ENCODE measurements at regions not wholly inside any gene's neighbourhood (a gene's known extent, or its start where the extent isn't known, plus 50 kb on each side); places are given as distances from the start of the nearest gene placed in this dataset.
A peak's percentile ranks its signal among the peaks of the same experiment; 100 is the strongest.
"Not testable (repeated sequence)": the region's sequence is repeated elsewhere in the genome, so short reads cannot be mapped to it uniquely, and the experiment has no call there.

GRCh38 chr14:44873536-44873935, 88.2 kb downstream of the KLHL28 start:
- DNase-seq (ENCODE audit: low read depth) = no peak

- no peak for DNase-seq (ENCODE audit: low read depth)
These were observed 95.0 kb downstream of the KLHL28 start for GRCh38 chr14:44866770-44867169.

GRCh38 chr14:44866322-44866721, 95.4 kb downstream of the KLHL28 start:
- no peak for DNase-seq (ENCODE audit: low read depth)

GRCh38 chr14:44863271-44863670, 98.5 kb downstream of the KLHL28 start:
- DNase-seq (ENCODE audit: low read depth) = no peak

- no peak for DNase-seq (ENCODE audit: low read depth)
These were observed 107.6 kb downstream of the KLHL28 start for GRCh38 chr14:44854114-44854513.

GRCh38 chr14:44847526-44848309, 114.0 kb downstream of the KLHL28 start:
- no peak for DNase-seq (ENCODE audit: low read depth)

- DNase-seq (ENCODE audit: low read depth) = peak; percentile 35
These were observed 115.4 kb downstream of the KLHL28 start for GRCh38 chr14:44846232-44846824.

GRCh38 chr14:44835928-44836327, 125.8 kb downstream of the KLHL28 start:
- not testable (repeated sequence) for DNase-seq (ENCODE audit: low read depth)

GRCh38 chr14:44833376-44834060, 128.2 kb downstream of the KLHL28 start:
- peak; percentile 11 for DNase-seq (ENCODE audit: low read depth)

GRCh38 chr14:44830371-44830770, 131.4 kb downstream of the KLHL28 start:
- no peak for DNase-seq (ENCODE audit: low read depth)

GRCh38 chr14:44829021-44829420, 132.7 kb downstream of the KLHL28 start:
- no peak for DNase-seq (ENCODE audit: low read depth)

GRCh38 chr14:44828023-44828422, 133.7 kb downstream of the KLHL28 start:
- DNase-seq (ENCODE audit: low read depth) = no peak

- DNase-seq (ENCODE audit: low read depth) = no peak
These were observed 141.3 kb downstream of the KLHL28 start for GRCh38 chr14:44820230-44820964.

- no peak for DNase-seq (ENCODE audit: low read depth)
These were observed 147.6 kb downstream of the KLHL28 start for GRCh38 chr14:44814196-44814595.

GRCh38 chr14:44812672-44813071, 149.1 kb downstream of the KLHL28 start:
- no peak for DNase-seq (ENCODE audit: low read depth)

- DNase-seq (ENCODE audit: low read depth) = no peak
These were observed 157.4 kb downstream of the KLHL28 start for GRCh38 chr14:44804391-44804790.

GRCh38 chr14:44803239-44803905, 158.4 kb downstream of the KLHL28 start:
- DNase-seq (ENCODE audit: low read depth) = peak; percentile 50

- DNase-seq (ENCODE audit: low read depth) = no peak
These were observed 163.1 kb downstream of the KLHL28 start for GRCh38 chr14:44798386-44799242.

- no peak for DNase-seq (ENCODE audit: low read depth)
These were observed 166.0 kb downstream of the KLHL28 start for GRCh38 chr14:44795725-44796124.

GRCh38 chr14:44791730-44792129, 170.0 kb downstream of the KLHL28 start:
- no peak for DNase-seq (ENCODE audit: low read depth)

- DNase-seq (ENCODE audit: low read depth) = no peak
These were observed 173.1 kb downstream of the KLHL28 start for GRCh38 chr14:44788612-44789011.

Measured in RPMI7951 (cell line).